Naive thymus-derived CD4-positive, alpha-beta T cell (primary cell): ENCODE measurements at regions not wholly inside any gene's neighbourhood (a gene's known extent, or its start where the extent isn't known, plus 50 kb on each side); places are given as distances from the start of the nearest gene placed in this dataset.
A peak's percentile ranks its signal among the peaks of the same experiment; 100 is the strongest.

Source experiments
- ATAC-seq: fragments of 150-1000 bp; cut with Tn5 transposase; 2 replicates; pipeline ENCODE4 v1.10.0; 2021; ENCODE audit warnings: mild to moderate bottlenecking, moderate library complexity
- CTCF ChIA-PET: fragments of 350-600 bp; sonication (Branson Sonifier 250); formaldehyde crosslinking; loops from one replicate; lab custom pipeline; 2021; ENCODE audit warnings: antibody characterized with exemption; lab: Charles Lee
- POLR2A ChIA-PET: fragments of 350-600 bp; sonication (Branson Sonifier 250); formaldehyde crosslinking; loops from one replicate; lab custom pipeline; 2021; ENCODE audit warnings: antibody characterized with exemption, inconsistent platforms; lab: Charles Lee
- DNase-seq, 9 donors: peaks; one replicate each; pipeline versions ENCODE4 v3.0.0 to v3.0.0-alpha.2; 2020 to 2022; ENCODE audit warnings: mixed read lengths in 1 of 9
- H3K27ac ChIP-seq: one replicate; pipeline ENCODE4 v1.7.0; 2013; ENCODE audit warnings: mild to moderate bottlenecking, low read depth, low read length, moderate library complexity
- H3K27me3 ChIP-seq, 2 donors: one replicate each; pipeline ENCODE4 v1.7.0; 2013; ENCODE audit warnings: low read length in 2 of 2, mild to moderate bottlenecking in 2 of 2, moderate library complexity in 2 of 2; ENCODE audit not compliant: control insufficient read depth in 2 of 2, insufficient read depth in 2 of 2
- H3K36me3 ChIP-seq, 3 experiments: 1 replicate in 2 of 3; 2 replicates in 1 of 3; pipeline ENCODE4 v1.7.0; 2013; ENCODE audit warnings: low read length in 3 of 3, mild to moderate bottlenecking in 3 of 3, moderate library complexity in 1 of 3; ENCODE audit not compliant: insufficient read depth in 3 of 3, control insufficient read depth in 2 of 3
- H3K4me1 ChIP-seq, 2 donors: one replicate each; pipeline ENCODE4 v1.7.0; 2013; ENCODE audit warnings: low read length in 2 of 2, mild to moderate bottlenecking in 2 of 2, moderate library complexity in 1 of 2; ENCODE audit not compliant: control insufficient read depth in 2 of 2, insufficient read depth in 2 of 2
- H3K4me3 ChIP-seq: 2 replicates; pipeline ENCODE4 v1.7.0; 2013; ENCODE audit warnings: mild to moderate bottlenecking, low read length
- H3K9me3 ChIP-seq, 3 experiments: 1 replicate in 2 of 3; 2 replicates in 1 of 3; pipeline ENCODE4 v1.7.0; 2013; ENCODE audit warnings: low read length in 3 of 3; ENCODE audit not compliant: control insufficient read depth in 2 of 3
- H3K27ac Mint-ChIP-seq, 9 donors: one replicate each; pipeline ENCODE4 v1.8.0; 2020 to 2022; ENCODE audit warnings: mixed read lengths in 9 of 9, mild to moderate bottlenecking in 8 of 9, moderate library complexity in 5 of 9, inconsistent platforms in 2 of 9
- H3K27me3 Mint-ChIP-seq, 5 donors: one replicate each; pipeline ENCODE4 v1.8.0; 2021 to 2022; ENCODE audit warnings: mixed read lengths in 5 of 5, mild to moderate bottlenecking in 1 of 5
- H3K36me3 Mint-ChIP-seq, 5 donors: one replicate each; pipeline ENCODE4 v1.8.0; 2020 to 2022; ENCODE audit warnings: mixed read lengths in 5 of 5, mild to moderate bottlenecking in 3 of 5, inconsistent platforms in 1 of 5
- H3K4me1 Mint-ChIP-seq, 7 donors: one replicate each; pipeline ENCODE4 v1.8.0; 2020 to 2022; ENCODE audit warnings: mixed read lengths in 7 of 7, mild to moderate bottlenecking in 3 of 7, inconsistent platforms in 1 of 7
- H3K4me3 Mint-ChIP-seq, 10 donors: one replicate each; pipeline ENCODE4 v1.8.0; 2020 to 2022; ENCODE audit warnings: mild to moderate bottlenecking in 10 of 10, mixed read lengths in 10 of 10, moderate library complexity in 6 of 10, inconsistent platforms in 2 of 10
- H3K9me3 Mint-ChIP-seq, 11 donors: one replicate each; pipeline ENCODE4 v1.8.0; 2020 to 2022; ENCODE audit warnings: mixed read lengths in 11 of 11, mild to moderate bottlenecking in 4 of 11, inconsistent platforms in 1 of 11, moderate library complexity in 1 of 11
- intact Hi-C, 2 donors: fragments of 100-400 bp; cut with micrococcal nuclease; formaldehyde crosslinking; loops; one replicate each; pipeline ENCODE4 v1.15.1; 2023

- H3K36me3 ChIP-seq = no peaks in the 10 kb centered on the region
- H3K4me3 ChIP-seq = no peak overlapping the region
- intact Hi-C loops = no loop called here
- H3K27me3 Mint-ChIP-seq = peaks cover 33 to 65% (median 44%) of the 10 kb centered on the region in 5 donors
- peaks cover 0 to 19% (median 0%) of the 10 kb centered on the region in 7 donors for H3K4me1 Mint-ChIP-seq
- H3K4me3 Mint-ChIP-seq = no peak overlapping the region
- peaks cover 0 to 10% (median 0%) of the 10 kb centered on the region in 11 donors for H3K9me3 Mint-ChIP-seq
- DNase-seq (no peak), ATAC-seq (no peak)
- no peaks in the 10 kb centered on the region for H3K27me3 ChIP-seq
- H3K27ac ChIP-seq = no peak overlapping the region
- ChIA-PET POLR2A (no interaction called here), CTCF (no interaction called here)
- peaks cover 0 to 5% (median 0%) of the 10 kb centered on the region in 5 donors for H3K36me3 Mint-ChIP-seq
- H3K27ac Mint-ChIP-seq = no peak overlapping the region
- peaks cover 0 to 7% (median 0%) of the 10 kb centered on the region in 3 experiments for H3K9me3 ChIP-seq
- peaks cover 0 to 14% of the 10 kb centered on the region in 2 donors for H3K4me1 ChIP-seq
Observed at GRCh38 chr5:176727528-176727900, 80.2 kb downstream of the TSPAN17 start.

GRCh38 chr5:176727983-176728675 is 80.8 kb downstream of the TSPAN17 start:
- ATAC-seq = no peak
- ChIA-PET CTCF (no interaction called here), POLR2A (no interaction called here)
- DNase-seq = no peak
- Histone ChIP-seq H3K4me3 (no peak overlapping the region), H3K4me1 (peaks cover 0 to 8% of the 10 kb centered on the region in 2 donors), H3K27me3 (no peaks in the 10 kb centered on the region), H3K9me3 (peaks cover 0 to 7% (median 0%) of the 10 kb centered on the region in 3 experiments), H3K36me3 (no peaks in the 10 kb centered on the region), H3K27ac (no peak overlapping the region)
- Mint-ChIP-seq H3K4me3 (no peak overlapping the region), H3K36me3 (peaks cover 0 to 5% (median 0%) of the 10 kb centered on the region in 5 donors), H3K4me1 (peaks cover 0 to 15% (median 0%) of the 10 kb centered on the region in 7 donors), H3K27me3 (peaks cover 32 to 65% (median 46%) of the 10 kb centered on the region in 5 donors), H3K27ac (no peak overlapping the region), H3K9me3 (peaks cover 0 to 10% (median 0%) of the 10 kb centered on the region in 11 donors)
- intact Hi-C loops = no loop called here

- peaks cover 0 to 7% (median 0%) of the 10 kb centered on the region in 3 experiments for H3K9me3 ChIP-seq
- peaks cover 0 to 1% of the 10 kb centered on the region in 2 donors for H3K4me1 ChIP-seq
- peaks cover 28 to 59% (median 40%) of the 10 kb centered on the region in 5 donors for H3K27me3 Mint-ChIP-seq
- H3K27ac Mint-ChIP-seq = no peak overlapping the region
- DNase-seq (no peak), ATAC-seq (no peak)
- ChIA-PET POLR2A (no interaction called here), CTCF (interaction anchor here (0.7 kb wide), 1 partner anchor 17 kb away, joined by 3 read pairs; no protein-coding TSS in a partner anchor)
- no peak overlapping the region for H3K4me3 Mint-ChIP-seq
- peaks cover 0 to 5% (median 0%) of the 10 kb centered on the region in 5 donors for H3K36me3 Mint-ChIP-seq
- peaks cover 0 to 10% (median 0%) of the 10 kb centered on the region in 11 donors for H3K9me3 Mint-ChIP-seq
- intact Hi-C loops = no loop called here
- H3K27me3 ChIP-seq = no peaks in the 10 kb centered on the region
- no peaks in the 10 kb centered on the region for H3K36me3 ChIP-seq
- H3K4me3 ChIP-seq = no peak overlapping the region
- peaks cover 0 to 11% (median 0%) of the 10 kb centered on the region in 7 donors for H3K4me1 Mint-ChIP-seq
- no peak overlapping the region for H3K27ac ChIP-seq
Observed at GRCh38 chr5:176728831-176729251, 81.5 kb upstream of the UNC5A start.

DNA sequence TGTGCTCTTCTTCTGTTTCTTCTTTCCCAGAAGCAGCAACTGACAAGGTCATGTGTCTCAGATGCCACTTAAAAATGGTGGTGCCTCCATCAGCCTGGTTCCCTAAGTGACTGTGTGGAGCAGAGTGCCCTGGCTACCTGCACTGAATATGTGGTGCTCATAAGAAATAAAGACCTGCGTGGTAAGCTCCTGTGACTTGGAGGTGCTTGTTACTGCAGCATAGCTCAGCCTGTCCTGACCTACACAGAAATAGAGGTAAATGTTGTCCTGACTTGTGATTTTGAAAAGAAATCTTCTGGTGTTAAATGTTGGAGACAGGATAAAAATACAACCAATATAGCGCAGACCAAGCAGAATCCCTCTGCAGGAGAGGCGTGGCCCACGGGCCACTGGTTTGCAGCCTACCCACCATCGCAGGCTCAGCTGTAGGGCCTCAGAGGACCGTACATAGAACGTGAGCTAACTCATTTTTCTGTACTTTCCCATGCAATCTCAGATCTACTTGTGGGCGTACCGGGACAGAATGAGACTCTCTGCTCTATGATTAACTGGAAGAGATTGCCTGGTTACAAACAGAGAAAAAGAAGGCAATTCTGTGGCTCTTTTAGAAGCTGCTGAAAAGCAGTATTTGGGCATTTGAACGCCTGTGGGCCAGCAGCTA is 79.4 kb upstream of the UNC5A start:
- intact Hi-C loops = no loop called here
- Histone ChIP-seq H3K4me1 (no peaks in the 10 kb centered on the region), H3K9me3 (peaks cover 0 to 7% (median 0%) of the 10 kb centered on the region in 3 experiments), H3K4me3 (no peak overlapping the region), H3K36me3 (no peaks in the 10 kb centered on the region), H3K27ac (no peak overlapping the region), H3K27me3 (no peaks in the 10 kb centered on the region)
- DNase-seq (no peak), ATAC-seq (no peak)
- Mint-ChIP-seq H3K4me1 (peaks cover 0 to 7% (median 0%) of the 10 kb centered on the region in 7 donors), H3K27ac (no peak overlapping the region), H3K27me3 (peaks cover 20 to 46% (median 38%) of the 10 kb centered on the region in 5 donors), H3K36me3 (peaks cover 0 to 5% (median 0%) of the 10 kb centered on the region in 5 donors), H3K4me3 (no peak overlapping the region), H3K9me3 (peaks cover 0 to 10% (median 0%) of the 10 kb centered on the region in 11 donors)
- ChIA-PET POLR2A (no interaction called here), CTCF (no interaction called here)

DNA sequence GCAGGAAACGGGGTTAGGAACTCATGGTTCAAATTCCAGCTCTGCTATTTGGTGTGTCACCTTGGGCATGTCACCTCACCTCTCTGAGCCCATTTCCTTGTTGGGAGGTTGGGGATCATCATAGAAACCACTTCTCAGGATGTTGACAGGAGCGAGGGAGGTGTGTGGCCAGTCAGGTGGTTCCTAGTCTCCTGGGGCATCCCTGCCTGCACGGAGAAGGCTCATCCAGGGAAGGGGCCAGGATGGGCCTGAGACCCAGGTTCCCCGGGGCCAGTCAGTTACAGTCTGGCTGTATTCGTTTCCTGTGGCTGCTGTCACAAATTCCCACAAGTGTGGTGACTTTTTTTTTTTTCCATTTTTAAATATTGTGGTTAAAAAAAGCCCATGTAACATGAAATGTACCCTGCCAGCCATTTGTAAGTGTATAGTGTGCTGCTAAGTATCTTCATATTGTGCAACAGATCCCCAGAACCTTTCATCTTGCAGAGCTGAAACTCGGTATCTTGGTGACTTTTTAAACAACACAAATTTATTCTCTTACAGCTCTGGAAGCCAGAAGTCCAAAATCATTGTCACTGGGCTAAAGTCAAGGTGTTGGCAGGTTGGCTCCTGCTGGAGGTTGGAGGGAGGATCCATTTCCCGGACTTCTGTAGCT is 78.7 kb upstream of the UNC5A start:
- no peaks in the 10 kb centered on the region for H3K27me3 ChIP-seq
- peaks cover 0 to 7% (median 0%) of the 10 kb centered on the region in 3 experiments for H3K9me3 ChIP-seq
- DNase-seq (no peak), ATAC-seq (no peak)
- Mint-ChIP-seq H3K27ac (no peak overlapping the region), H3K27me3 (peaks cover 21 to 49% (median 37%) of the 10 kb centered on the region in 5 donors), H3K9me3 (peaks cover 0 to 10% (median 0%) of the 10 kb centered on the region in 11 donors), H3K4me3 (no peak overlapping the region), H3K36me3 (peaks cover 0 to 5% (median 0%) of the 10 kb centered on the region in 5 donors), H3K4me1 (peaks cover 0 to 5% (median 0%) of the 10 kb centered on the region in 7 donors)
- POLR2A ChIA-PET = no interaction called here
- no peak overlapping the region for H3K4me3 ChIP-seq
- H3K27ac ChIP-seq = no peak overlapping the region
- intact Hi-C loops = no loop called here
- no peaks in the 10 kb centered on the region for H3K36me3 ChIP-seq
- CTCF ChIA-PET = interaction anchor here (0.6 kb wide), 1 partner anchor 232 kb away, joined by 4 read pairs; no protein-coding TSS in a partner anchor
- H3K4me1 ChIP-seq = no peaks in the 10 kb centered on the region

GRCh38 chr5:176732306-176732705 is 78.1 kb upstream of the UNC5A start:
- H3K4me3 ChIP-seq = no peak overlapping the region
- Mint-ChIP-seq H3K27ac (peak overlapping the region in 1 of 9 donors; percentile 26), H3K36me3 (peaks cover 0 to 5% (median 0%) of the 10 kb centered on the region in 5 donors), H3K9me3 (peaks cover 0 to 10% (median 0%) of the 10 kb centered on the region in 11 donors), H3K27me3 (peaks cover 25 to 52% (median 43%) of the 10 kb centered on the region in 5 donors), H3K4me3 (no peak overlapping the region), H3K4me1 (peaks cover 0 to 1% (median 0%) of the 10 kb centered on the region in 7 donors)
- ATAC-seq (no peak), DNase-seq (no peak)
- H3K4me1 ChIP-seq = no peaks in the 10 kb centered on the region
- H3K27ac ChIP-seq = no peak overlapping the region
- H3K9me3 ChIP-seq = peaks cover 0 to 7% (median 0%) of the 10 kb centered on the region in 3 experiments
- H3K36me3 ChIP-seq = no peaks in the 10 kb centered on the region
- ChIA-PET POLR2A (no interaction called here), CTCF (interaction anchor here (0.6 kb wide), 1 partner anchor 232 kb away, joined by 4 read pairs; no protein-coding TSS in a partner anchor)
- H3K27me3 ChIP-seq = no peaks in the 10 kb centered on the region
- intact Hi-C loops = no loop called here
